Fibroblast of skin of back (primary cell): ENCODE measurements at regions not wholly inside any gene's neighbourhood (a gene's known extent, or its start where the extent isn't known, plus 50 kb on each side); places are given as distances from the start of the nearest gene placed in this dataset.

ENCODE experiments used
- DNase-seq: peaks from one replicate; pipeline ENCODE4 v3.0.0-alpha.2; 2013

DNA sequence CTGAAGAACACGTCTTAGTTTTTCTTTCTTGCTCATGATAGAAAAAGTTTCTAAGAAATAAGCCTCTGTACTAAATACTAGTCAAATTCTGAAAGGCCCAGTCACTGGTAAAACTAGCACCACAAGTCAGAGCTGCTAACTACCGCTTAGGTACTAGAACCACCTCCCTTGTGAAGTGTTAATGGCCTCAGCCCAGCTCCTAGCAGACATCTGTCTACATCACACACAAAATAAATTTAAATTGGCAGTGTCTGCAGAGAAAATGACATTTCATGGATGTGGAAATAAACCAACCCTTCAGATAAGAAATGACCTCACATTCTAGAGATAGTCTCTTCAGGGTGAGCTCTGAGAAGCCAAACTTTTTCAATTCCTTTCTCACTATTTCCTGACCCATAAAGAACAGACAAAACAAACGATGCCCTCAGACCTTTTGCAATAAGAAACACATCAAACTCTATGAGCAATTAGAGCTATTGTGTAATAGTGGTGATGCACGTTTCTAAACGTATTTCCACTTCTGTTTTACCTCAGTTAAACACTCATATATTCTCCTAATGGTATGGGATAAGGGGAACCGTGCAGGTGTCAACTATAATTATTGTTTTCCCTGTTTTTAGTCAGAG is 70.3 kb upstream of the DSG1 start:
- DNase-seq, result no peak

- DNase-seq, result no peak
Observed at GRCh38 chr18:31248783-31249521, 69.0 kb upstream of the DSG1 start.

- no peak for DNase-seq
Observed at GRCh38 chr18:31250902-31251301, 67.1 kb upstream of the DSG1 start.

DNA sequence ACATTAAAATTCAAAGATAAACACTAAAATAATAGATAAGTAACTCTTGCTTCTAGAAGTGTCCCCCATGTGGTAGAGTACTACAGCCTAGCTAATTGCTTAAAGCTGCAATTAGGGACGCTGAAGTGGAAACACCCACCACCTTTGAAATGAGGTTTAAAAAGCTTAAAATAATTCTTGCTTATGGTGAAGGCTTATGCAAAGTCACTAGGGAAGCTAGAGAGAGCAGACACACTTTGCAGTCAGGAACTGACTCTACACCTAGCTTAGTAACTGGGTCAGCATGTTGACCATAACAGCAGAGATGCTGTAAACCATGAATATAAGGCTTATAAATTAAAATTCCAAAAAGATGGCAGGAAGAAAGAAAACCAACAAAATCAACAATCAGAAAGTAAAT is 65.4 kb upstream of the DSG1 start:
- no peak for DNase-seq

DNA sequence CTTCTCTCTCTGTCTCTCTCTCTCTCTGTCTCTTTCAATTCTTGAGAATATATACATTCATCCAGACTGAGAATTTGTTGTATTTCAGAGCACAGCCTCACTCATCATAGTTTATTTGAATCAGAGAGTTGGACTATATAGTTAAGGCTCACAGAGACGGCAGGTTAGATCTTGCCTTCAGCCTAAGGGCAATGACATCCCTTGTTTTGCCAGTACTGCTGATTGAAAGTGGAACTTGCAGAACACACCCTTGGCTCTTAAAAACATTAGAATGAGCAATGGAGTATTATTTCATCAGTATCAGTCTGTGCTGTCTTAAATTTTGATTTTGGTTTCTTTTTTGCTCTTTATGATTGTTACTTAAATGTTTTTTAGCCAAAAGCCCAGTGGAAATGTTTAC is 62.0 kb upstream of the DSG1 start:
- DNase-seq, result no peak

DNA sequence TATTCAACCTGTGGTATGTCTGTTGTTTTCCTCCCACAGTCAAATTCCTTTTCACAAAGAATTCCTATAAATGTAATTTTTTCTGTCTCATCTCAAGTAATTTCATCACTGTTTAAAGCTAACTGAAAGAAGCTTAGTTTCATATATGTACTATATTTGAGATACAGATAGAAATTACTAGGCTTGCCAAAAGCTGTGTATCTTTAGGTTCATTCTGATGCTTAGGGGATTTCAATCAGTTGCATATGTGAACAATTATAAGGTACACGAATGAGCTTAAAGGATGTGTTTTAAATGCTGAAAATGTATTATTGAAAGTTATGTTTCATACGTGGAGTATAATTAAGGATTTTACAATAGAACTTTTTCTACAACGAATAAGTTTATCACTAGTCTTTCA is 59.2 kb upstream of the DSG1 start:
- DNase-seq, result no peak

- no peak for DNase-seq
Observed at GRCh38 chr18:31261792-31262582, 56.0 kb upstream of the DSG1 start.

DNA sequence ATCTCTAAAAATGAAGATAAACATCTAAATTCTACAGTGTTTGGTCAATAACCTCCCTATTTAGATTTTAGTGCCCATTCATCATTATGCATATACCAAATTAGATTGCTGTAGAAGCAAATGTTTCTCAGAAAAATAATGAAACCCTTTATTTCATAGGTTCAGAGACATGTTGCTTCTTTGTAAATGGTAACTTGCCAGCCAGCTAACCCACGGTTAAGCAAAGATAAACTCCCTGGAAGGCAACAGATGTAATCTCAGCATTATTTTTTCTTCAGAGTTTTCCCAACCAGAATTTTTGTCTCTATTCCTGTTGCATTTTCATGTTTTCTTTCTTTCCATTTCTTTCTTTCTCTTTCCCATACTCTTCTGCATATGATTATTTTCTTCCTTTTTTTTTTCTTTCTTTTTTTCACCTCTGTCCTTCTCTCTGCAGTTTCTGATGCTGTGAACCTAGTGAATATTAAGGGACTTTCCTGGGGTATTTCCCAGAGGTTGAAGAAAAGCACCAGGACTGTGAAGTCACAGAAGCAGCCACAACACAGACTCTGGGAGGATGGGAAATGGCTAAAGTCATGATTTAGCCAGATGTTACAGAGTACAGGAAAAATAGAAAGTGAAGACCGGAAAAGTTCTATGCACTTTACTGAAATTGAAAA is 50.0 kb upstream of the DSG1 start:
- DNase-seq, result no peak
